OCI-LY7 (cell line): ENCODE measurements at regions not wholly inside any gene's neighbourhood (a gene's known extent, or its start where the extent isn't known, plus 50 kb on each side); places are given as distances from the start of the nearest gene placed in this dataset.

Experiments used
- BruUV-seq: library from RNA; stranded (reverse); fragments of 400-500 nt; replicated peaks from 2 replicates; lab custom pipeline; 2021; lab: Mats Ljungman, UMichigan
- CTCF ChIA-PET: fragments of 300-600 bp; sonication (Branson Sonifier 250); formaldehyde crosslinking; loops from one replicate; lab custom pipeline; 2022; ENCODE audit warnings: antibody characterized with exemption; ENCODE audit not compliant: unreplicated experiment; lab: Charles Lee
- POLR2A ChIA-PET: fragments of 300-600 bp; sonication (Branson Sonifier 250); formaldehyde crosslinking; loops from one replicate; lab custom pipeline; 2022; ENCODE audit warnings: antibody characterized with exemption; lab: Charles Lee
- DNase-seq: peaks from one replicate; pipeline ENCODE4 v3.0.0-alpha.2; 2015; ENCODE audit warnings: low spot score
- H2AFZ ChIP-seq: fragments of 200-600 bp; sonication (generic), shearing (Covaris generic); 2 replicates; pipeline ENCODE4 v1.6.1; 2014; ENCODE audit warnings: mild to moderate bottlenecking, antibody characterized with exemption, low read length, moderate library complexity
- H3K27ac ChIP-seq: fragments of 200-600 bp; sonication (generic); 2 replicates; pipeline ENCODE4 v1.5.1; 2014; ENCODE audit warnings: mixed run types, low read depth, mild to moderate bottlenecking, moderate library complexity, low read length, inconsistent platforms; ENCODE audit not compliant: poor library complexity, severe bottlenecking
- H3K36me3 ChIP-seq: fragments of 200-600 bp; sonication (generic); 2 replicates; pipeline ENCODE4 v1.6.1; 2014; ENCODE audit warnings: mild to moderate bottlenecking, antibody characterized with exemption, low read length, moderate library complexity, mixed read lengths; ENCODE audit not compliant: insufficient read depth
- H3K4me1 ChIP-seq: fragments of 200-600 bp; sonication (generic); 2 replicates; pipeline ENCODE4 v1.5.1; 2014; ENCODE audit warnings: mild to moderate bottlenecking, low read length; ENCODE audit not compliant: insufficient read depth, poor library complexity, severe bottlenecking
- H3K4me2 ChIP-seq: fragments of 200-600 bp; sonication (generic); 2 replicates; pipeline ENCODE4 v1.6.1; 2014; ENCODE audit warnings: mild to moderate bottlenecking, low read length
- H3K4me3 ChIP-seq: fragments of 200-600 bp; sonication (generic); 2 replicates; pipeline ENCODE4 v1.5.1; 2014; ENCODE audit warnings: mild to moderate bottlenecking, low read depth, low read length; ENCODE audit not compliant: poor library complexity, severe bottlenecking
- H3K79me2 ChIP-seq: fragments of 200-600 bp; sonication (generic); 2 replicates; pipeline ENCODE4 v1.6.1; 2016; ENCODE audit warnings: low read depth, mild to moderate bottlenecking, low read length, moderate library complexity, mixed read lengths; ENCODE audit not compliant: insufficient read depth
- H3K9me2 ChIP-seq: fragments of 200-600 bp; sonication (generic); 2 replicates; pipeline ENCODE4 v1.6.1; 2016; ENCODE audit warnings: mild to moderate bottlenecking, low read length, mixed read lengths; ENCODE audit not compliant: insufficient read depth
- H3K9me3 ChIP-seq: fragments of 200-600 bp; sonication (generic); 2 replicates; pipeline ENCODE4 v1.6.1; 2014; ENCODE audit warnings: mild to moderate bottlenecking, mixed run types, low read length, mixed read lengths
- H4K20me1 ChIP-seq: fragments of 200-600 bp; sonication (generic); 2 replicates; pipeline ENCODE4 v1.6.1; 2014; ENCODE audit warnings: mild to moderate bottlenecking, antibody characterized with exemption, low read length, moderate library complexity, mixed read lengths; ENCODE audit not compliant: insufficient read depth
- EZH2phosphoT487 ChIP-seq: fragments of 200-600 bp; sonication (generic); IDR thresholded peaks from 2 replicates; pipeline ENCODE4 v1.6.1; 2018; ENCODE audit warnings: low read depth, borderline replicate concordance, mild to moderate bottlenecking, mixed run types, antibody characterized with exemption, low read length, moderate library complexity, mixed read lengths
- intact Hi-C: fragments of 100-400 bp; cut with micrococcal nuclease; formaldehyde crosslinking; loops from one replicate; pipeline ENCODE4 v1.10.0; 2022; ENCODE audit not compliant: unreplicated experiment
- TF ChIP-seq, protein P1 (sequence below): fragments of 200-600 bp; sonication (generic); conservative IDR thresholded peaks from 2 replicates; pipeline ENCODE4 v1.5.1; 2014; ENCODE audit warnings: mild to moderate bottlenecking, antibody characterized with exemption, low read length, moderate library complexity, mixed read lengths

GRCh38 chr11:122513997-122514396, 141.5 kb upstream of the UBASH3B start:
- Histone ChIP-seq H3K79me2 (no peaks in the 10 kb centered on the region), H3K4me1 (no peaks in the 10 kb centered on the region), H3K4me3 (no peak overlapping the region), H2AFZ (no peak overlapping the region), H3K36me3 (no peaks in the 10 kb centered on the region), H3K9me2 (no peaks in the 10 kb centered on the region), H3K27ac (no peak overlapping the region), H4K20me1 (no peaks in the 10 kb centered on the region), H3K4me2 (no peak overlapping the region), H3K9me3 (no peaks in the 10 kb centered on the region)
- BruUV-seq = no TSS peak
- intact Hi-C loops = no loop called here
- no peak for TF ChIP-seq EZH2phosphoT487
- TF ChIP-seq, protein P1, sequence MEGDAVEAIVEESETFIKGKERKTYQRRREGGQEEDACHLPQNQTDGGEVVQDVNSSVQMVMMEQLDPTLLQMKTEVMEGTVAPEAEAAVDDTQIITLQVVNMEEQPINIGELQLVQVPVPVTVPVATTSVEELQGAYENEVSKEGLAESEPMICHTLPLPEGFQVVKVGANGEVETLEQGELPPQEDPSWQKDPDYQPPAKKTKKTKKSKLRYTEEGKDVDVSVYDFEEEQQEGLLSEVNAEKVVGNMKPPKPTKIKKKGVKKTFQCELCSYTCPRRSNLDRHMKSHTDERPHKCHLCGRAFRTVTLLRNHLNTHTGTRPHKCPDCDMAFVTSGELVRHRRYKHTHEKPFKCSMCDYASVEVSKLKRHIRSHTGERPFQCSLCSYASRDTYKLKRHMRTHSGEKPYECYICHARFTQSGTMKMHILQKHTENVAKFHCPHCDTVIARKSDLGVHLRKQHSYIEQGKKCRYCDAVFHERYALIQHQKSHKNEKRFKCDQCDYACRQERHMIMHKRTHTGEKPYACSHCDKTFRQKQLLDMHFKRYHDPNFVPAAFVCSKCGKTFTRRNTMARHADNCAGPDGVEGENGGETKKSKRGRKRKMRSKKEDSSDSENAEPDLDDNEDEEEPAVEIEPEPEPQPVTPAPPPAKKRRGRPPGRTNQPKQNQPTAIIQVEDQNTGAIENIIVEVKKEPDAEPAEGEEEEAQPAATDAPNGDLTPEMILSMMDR = no peak
- CTCF ChIA-PET = no interaction called here
- POLR2A ChIA-PET = no interaction called here
- DNase-seq = no peak

DNA sequence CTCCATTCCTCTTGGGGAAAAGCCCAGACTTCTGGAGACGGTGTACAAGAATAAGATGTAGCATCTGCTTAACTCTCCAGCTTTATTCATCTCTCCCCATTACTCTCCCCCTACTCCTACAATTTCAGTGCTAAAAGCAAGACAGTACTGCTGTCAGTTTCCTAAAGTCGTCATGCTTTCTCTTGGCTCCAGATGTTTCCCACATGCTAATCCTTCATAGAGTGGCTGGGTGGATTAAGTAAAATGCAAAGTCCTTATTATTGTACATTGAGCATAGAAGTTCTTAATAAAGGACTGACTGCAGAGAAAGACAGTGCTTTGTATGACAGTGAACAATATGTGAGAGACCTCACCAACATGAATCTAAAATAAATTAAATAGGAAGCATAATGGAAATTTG, 142.2 kb upstream of the UBASH3B start:
- Histone ChIP-seq H3K9me2 (no peaks in the 10 kb centered on the region), H3K27ac (no peak overlapping the region), H4K20me1 (no peaks in the 10 kb centered on the region), H2AFZ (no peak overlapping the region), H3K4me2 (no peak overlapping the region), H3K79me2 (no peaks in the 10 kb centered on the region), H3K4me1 (no peaks in the 10 kb centered on the region), H3K36me3 (no peaks in the 10 kb centered on the region), H3K9me3 (no peaks in the 10 kb centered on the region), H3K4me3 (no peak overlapping the region)
- no peak for DNase-seq
- intact Hi-C loops = no loop called here
- no peak for TF ChIP-seq EZH2phosphoT487
- TF ChIP-seq, protein P1 = no peak
- BruUV-seq = no TSS peak
- ChIA-PET POLR2A (no interaction called here), CTCF (no interaction called here)

DNA sequence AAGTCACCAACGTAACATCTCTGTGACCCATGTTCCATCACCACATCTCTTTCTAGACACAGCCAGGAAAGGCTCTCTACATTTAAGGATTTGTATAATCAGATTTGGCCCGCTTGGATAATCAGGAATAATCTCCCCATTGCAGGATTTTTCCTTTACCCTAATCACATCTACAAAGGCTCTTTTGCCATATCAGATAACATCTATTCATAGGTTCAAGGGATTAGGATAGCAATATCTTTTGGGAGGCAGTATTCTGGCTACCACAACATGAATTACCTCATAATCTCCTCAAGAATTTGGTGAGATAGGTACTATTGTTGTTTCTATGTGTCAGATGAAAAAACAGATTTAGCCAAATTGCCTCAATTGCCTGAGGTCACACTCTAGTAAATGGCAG, 142.8 kb upstream of the UBASH3B start:
- no peak overlapping the region for H3K4me3 ChIP-seq
- no peaks in the 10 kb centered on the region for H4K20me1 ChIP-seq
- DNase-seq = no peak
- H3K9me3 ChIP-seq = no peaks in the 10 kb centered on the region
- TF ChIP-seq, protein P1 = no peak
- no peak for TF ChIP-seq EZH2phosphoT487
- no peaks in the 10 kb centered on the region for H3K79me2 ChIP-seq
- intact Hi-C loops = no loop called here
- no peak overlapping the region for H3K27ac ChIP-seq
- no peak overlapping the region for H2AFZ ChIP-seq
- no peaks in the 10 kb centered on the region for H3K36me3 ChIP-seq
- no peaks in the 10 kb centered on the region for H3K4me1 ChIP-seq
- H3K4me2 ChIP-seq = no peak overlapping the region
- CTCF ChIA-PET = no interaction called here
- POLR2A ChIA-PET = no interaction called here
- no peaks in the 10 kb centered on the region for H3K9me2 ChIP-seq
- BruUV-seq = no TSS peak
